ENCODE measurements at regions not wholly inside any gene's neighbourhood (a gene's known extent, or its start where the extent isn't known, plus 50 kb on each side); places are given as distances from the start of the nearest gene placed in this dataset.

- ChIA-PET POLR2A (ENCODE audit: unreplicated experiment) (no interaction called here), CTCF (no interaction called here)
- WGBS, 2 experiments (ENCODE audit: extremely low coverage in 2 of 2, insufficient read length in 1 of 2), result no CpG with 5 or more reads among the region's 5 CpGs
- H3K4me3 ChIP-seq (ENCODE audit: insufficient read depth, low read depth, low read length), result no peak overlapping the region
- H3K27me3 ChIP-seq (ENCODE audit: control insufficient read depth, insufficient read depth, low read length), result no peaks in the 10 kb centered on the region
- H3K4me2 ChIP-seq (ENCODE audit: low read depth, low read length), result no peak overlapping the region
- H2AK5ac ChIP-seq (ENCODE audit: low read depth, low read length), result no peak overlapping the region
- no peak overlapping the region for H4K5ac ChIP-seq (ENCODE audit: low read depth, low read length)
- no peaks in the 10 kb centered on the region for H3K4me1 ChIP-seq (ENCODE audit: control insufficient read depth, insufficient read depth, low read length)
- no peak overlapping the region for H2BK5ac ChIP-seq (ENCODE audit: low read depth, low read length, poor library complexity, severe bottlenecking)
- no peaks in the 10 kb centered on the region for H4K20me1 ChIP-seq (ENCODE audit: insufficient read depth, low read length)
- no peak overlapping the region for H4K8ac ChIP-seq (ENCODE audit: low read depth in 2 of 2, low read length in 2 of 2)
- no peak overlapping the region for H3K56ac ChIP-seq (ENCODE audit: extremely low read depth, insufficient read depth, low read length)
- intact Hi-C loops (cut with micrococcal nuclease) (no loop called here), in situ Hi-C loops (cut with MboI; ENCODE audit: low sequenced_read_pairs) (no loop called here), dilution Hi-C loops (cut with HindIII; ENCODE audit: low sequenced_read_pairs, unreplicated experiment) (no loop called here)
- ATAC-seq (ENCODE audit: low read depth), result no peak
- no peak overlapping the region for H3K23ac ChIP-seq (ENCODE audit: low read depth, low read length)
- H3K9ac ChIP-seq (ENCODE audit: low read depth, low read length), result no peak overlapping the region
- H3K36me3 ChIP-seq (ENCODE audit: control insufficient read depth, insufficient read depth, low read length), result no peaks in the 10 kb centered on the region
- BruUV-seq (replicated peaks), result no TSS peak
- H3K14ac ChIP-seq (replicated peaks; ENCODE audit: low read depth, low read length), result no peak overlapping the region
- H2BK20ac ChIP-seq (ENCODE audit: low read depth, low read length), result no peak overlapping the region
- no peaks in the 10 kb centered on the region for H3K9me1 ChIP-seq (ENCODE audit: insufficient read depth, low read length)
- no peak overlapping the region for H3K4ac ChIP-seq (ENCODE audit: low read depth, low read length)
- H3K9me3 ChIP-seq (ENCODE audit: control insufficient read depth, insufficient read depth, low read length), result no peaks in the 10 kb centered on the region
- H4K91ac ChIP-seq (ENCODE audit: insufficient read depth, low read depth, low read length), result no peak overlapping the region
- H2AK9ac ChIP-seq (replicated peaks; ENCODE audit: low read depth, low read length, poor library complexity), result no peak overlapping the region
- H3K79me1 ChIP-seq (ENCODE audit: low read depth in 1 of 2, low read length in 2 of 2), result no peaks in the 10 kb centered on the region
- TF ChIP-seq MAZ (IDR thresholded peaks at IDR 0.05; ENCODE audit: borderline replicate concordance, low read depth, low read length) (no peak), RCOR1 (IDR thresholded peaks at IDR 0.05; ENCODE audit: insufficient replicate concordance, low read length) (no peak), FOS (IDR thresholded peaks at IDR 0.05; ENCODE audit: low read depth, low read length) (no peak), MXI1 (IDR thresholded peaks at IDR 0.05; ENCODE audit: borderline replicate concordance, low read depth, low read length) (no peak), BHLHE40 (IDR thresholded peaks at IDR 0.05; ENCODE audit: low read depth, low read length) (no peak), MAFK (IDR thresholded peaks at IDR 0.05; ENCODE audit: low read depth, low read length) (no peak), CEBPB (IDR thresholded peaks at IDR 0.05; ENCODE audit: low read depth, low read length) (no peak), ELK1 (IDR thresholded peaks at IDR 0.05; ENCODE audit: borderline replicate concordance, low read depth, low read length) (no peak)
- H3K27ac ChIP-seq (ENCODE audit: insufficient read depth, low read length), result no peak overlapping the region
- no peak overlapping the region for H2BK15ac ChIP-seq (ENCODE audit: low read depth, low read length)
- H3K18ac ChIP-seq (ENCODE audit: low read depth, low read length), result no peak overlapping the region
- no peak for DNase-seq
- no peak overlapping the region for H2BK120ac ChIP-seq (ENCODE audit: low read depth, low read length)
- no peak overlapping the region for H2AFZ ChIP-seq (replicated peaks; ENCODE audit: low read length, poor library complexity)
These were observed 1074.7 kb downstream of the PCDH18 start for GRCh38 chr4:136457577-136457976.

Measured in IMR-90 (cell line).